Endothelial cell (in vitro differentiated cells): ENCODE measurements at regions not wholly inside any gene's neighbourhood (a gene's known extent, or its start where the extent isn't known, plus 50 kb on each side); places are given as distances from the start of the nearest gene placed in this dataset.

Source experiments
- DNase-seq: peaks from one replicate; pipeline ENCODE4 v3.0.0; 2021; ENCODE audit warnings: low spot score
- H3K27ac Mint-ChIP-seq: one replicate; pipeline ENCODE4 v1.8.0; 2021; ENCODE audit warnings: mixed read lengths, inconsistent platforms; ENCODE audit not compliant: unreplicated experiment
- H3K27me3 Mint-ChIP-seq: one replicate; pipeline ENCODE4 v1.8.0; 2021; ENCODE audit warnings: mild to moderate bottlenecking, moderate library complexity, mixed read lengths, inconsistent platforms; ENCODE audit not compliant: unreplicated experiment
- H3K36me3 Mint-ChIP-seq: one replicate; pipeline ENCODE4 v1.8.0; 2021; ENCODE audit warnings: mild to moderate bottlenecking, low read depth, mixed read lengths, inconsistent platforms; ENCODE audit not compliant: unreplicated experiment
- H3K4me1 Mint-ChIP-seq: one replicate; pipeline ENCODE4 v1.8.0; 2021; ENCODE audit warnings: mild to moderate bottlenecking, mixed read lengths, inconsistent platforms; ENCODE audit not compliant: unreplicated experiment
- H3K4me3 Mint-ChIP-seq: one replicate; pipeline ENCODE4 v1.8.0; 2021; ENCODE audit warnings: mild to moderate bottlenecking, mixed read lengths, inconsistent platforms; ENCODE audit not compliant: unreplicated experiment
- H3K9me3 Mint-ChIP-seq: one replicate; pipeline ENCODE4 v1.8.0; 2021; ENCODE audit warnings: mixed read lengths, inconsistent platforms; ENCODE audit not compliant: unreplicated experiment
- TF ChIP-seq, protein P1 (sequence below): fragments of 200-600 bp; sonication (generic); IDR thresholded peaks from one replicate; pipeline ENCODE4 v1.5.0; 2021; ENCODE audit warnings: antibody characterized with exemption; ENCODE audit not compliant: unreplicated experiment

DNA sequence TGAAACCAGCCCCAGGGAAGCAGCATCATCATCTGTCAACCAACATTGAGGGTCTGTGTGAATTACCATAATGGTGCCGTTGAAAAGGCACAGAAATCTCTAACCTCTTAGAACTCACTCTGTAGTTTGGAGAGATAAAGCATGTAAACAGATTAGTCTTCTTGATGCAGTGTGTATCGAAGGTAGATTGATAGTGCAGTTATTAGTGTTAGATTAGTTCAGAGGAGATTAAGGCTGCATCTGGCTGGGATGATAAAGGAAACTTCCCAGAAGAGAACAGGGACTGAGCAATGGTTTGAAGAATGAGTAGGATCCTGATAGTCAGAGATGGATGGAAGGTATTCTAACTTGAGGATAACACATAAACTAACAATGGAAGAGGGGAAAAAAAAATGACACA, 651.5 kb downstream of the TLE1 start:
- Mint-ChIP-seq H3K27ac (no peak overlapping the region), H3K4me1 (no peaks in the 10 kb centered on the region), H3K36me3 (no peaks in the 10 kb centered on the region), H3K27me3 (no peaks in the 10 kb centered on the region), H3K4me3 (no peak overlapping the region), H3K9me3 (no peaks in the 10 kb centered on the region)
- TF ChIP-seq, protein P1, sequence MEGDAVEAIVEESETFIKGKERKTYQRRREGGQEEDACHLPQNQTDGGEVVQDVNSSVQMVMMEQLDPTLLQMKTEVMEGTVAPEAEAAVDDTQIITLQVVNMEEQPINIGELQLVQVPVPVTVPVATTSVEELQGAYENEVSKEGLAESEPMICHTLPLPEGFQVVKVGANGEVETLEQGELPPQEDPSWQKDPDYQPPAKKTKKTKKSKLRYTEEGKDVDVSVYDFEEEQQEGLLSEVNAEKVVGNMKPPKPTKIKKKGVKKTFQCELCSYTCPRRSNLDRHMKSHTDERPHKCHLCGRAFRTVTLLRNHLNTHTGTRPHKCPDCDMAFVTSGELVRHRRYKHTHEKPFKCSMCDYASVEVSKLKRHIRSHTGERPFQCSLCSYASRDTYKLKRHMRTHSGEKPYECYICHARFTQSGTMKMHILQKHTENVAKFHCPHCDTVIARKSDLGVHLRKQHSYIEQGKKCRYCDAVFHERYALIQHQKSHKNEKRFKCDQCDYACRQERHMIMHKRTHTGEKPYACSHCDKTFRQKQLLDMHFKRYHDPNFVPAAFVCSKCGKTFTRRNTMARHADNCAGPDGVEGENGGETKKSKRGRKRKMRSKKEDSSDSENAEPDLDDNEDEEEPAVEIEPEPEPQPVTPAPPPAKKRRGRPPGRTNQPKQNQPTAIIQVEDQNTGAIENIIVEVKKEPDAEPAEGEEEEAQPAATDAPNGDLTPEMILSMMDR: no peak
- no peak for DNase-seq

DNA sequence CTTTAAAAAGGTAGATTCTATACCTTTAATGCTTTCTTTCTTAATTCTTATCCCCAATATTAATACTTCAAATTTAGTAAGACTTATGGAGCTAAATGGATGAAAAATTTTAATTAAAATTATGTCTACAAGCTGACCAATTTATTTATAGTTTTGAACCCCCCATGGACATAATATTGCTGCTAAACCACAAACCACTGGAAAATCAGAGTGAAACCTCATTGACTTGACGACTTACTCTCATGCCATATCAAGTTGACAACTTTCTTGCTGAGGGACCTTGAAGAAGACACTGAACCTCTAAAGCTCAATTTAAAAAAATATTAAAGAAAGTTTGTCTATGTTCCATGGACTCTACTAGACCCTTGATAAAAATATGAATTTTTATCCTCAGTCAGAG, 653.7 kb downstream of the TLE1 start:
- no peaks in the 10 kb centered on the region for H3K36me3 Mint-ChIP-seq
- H3K9me3 Mint-ChIP-seq: no peaks in the 10 kb centered on the region
- DNase-seq: no peak
- TF ChIP-seq, protein P1: no peak
- peaks cover 2% of the 10 kb centered on the region for H3K27me3 Mint-ChIP-seq
- H3K27ac Mint-ChIP-seq: no peak overlapping the region
- H3K4me3 Mint-ChIP-seq: no peak overlapping the region
- no peaks in the 10 kb centered on the region for H3K4me1 Mint-ChIP-seq

DNA sequence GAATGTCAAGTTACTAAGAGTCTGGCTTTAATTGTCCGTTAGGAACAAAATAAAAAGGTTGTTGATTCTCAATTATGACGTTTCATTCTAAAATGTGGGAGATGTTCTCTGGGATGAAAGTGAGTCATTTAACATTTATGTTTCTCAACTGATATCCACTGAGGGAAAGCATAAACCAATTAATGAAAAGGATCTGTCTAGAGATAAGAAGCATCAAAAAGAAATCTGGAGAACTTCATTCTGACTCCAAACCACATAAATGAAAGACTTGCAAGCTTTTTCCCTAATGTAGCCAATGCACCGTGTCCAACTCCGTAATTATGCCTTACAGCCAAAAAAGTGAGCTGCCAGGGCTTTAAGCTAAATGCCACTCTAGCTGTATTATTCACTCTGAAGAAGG, 654.2 kb downstream of the TLE1 start:
- no peak for DNase-seq
- TF ChIP-seq, protein P1: no peak
- no peaks in the 10 kb centered on the region for H3K36me3 Mint-ChIP-seq
- no peaks in the 10 kb centered on the region for H3K9me3 Mint-ChIP-seq
- H3K4me3 Mint-ChIP-seq: no peak overlapping the region
- no peak overlapping the region for H3K27ac Mint-ChIP-seq
- H3K27me3 Mint-ChIP-seq: peaks cover 2% of the 10 kb centered on the region
- no peaks in the 10 kb centered on the region for H3K4me1 Mint-ChIP-seq

DNA sequence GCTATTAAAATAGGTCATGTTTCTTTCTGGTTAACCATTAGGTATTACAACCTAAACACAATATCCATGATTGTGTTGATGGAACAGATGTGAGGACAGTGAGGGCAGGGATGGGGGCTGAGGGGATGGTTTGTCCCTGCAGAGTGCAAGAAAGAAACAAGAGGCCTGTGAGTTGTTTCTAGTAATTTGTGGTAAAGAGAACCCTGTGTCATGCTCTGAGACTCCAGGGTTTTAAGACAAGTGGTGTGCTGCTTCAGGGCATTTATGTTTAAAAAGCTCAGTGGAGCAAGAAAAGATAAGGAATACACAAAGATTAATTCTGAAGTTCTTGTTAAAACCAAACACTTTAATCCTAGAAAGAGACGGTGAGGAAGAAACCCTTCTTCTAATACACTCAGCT, 656.5 kb downstream of the TLE1 start:
- TF ChIP-seq, protein P1: no peak
- no peaks in the 10 kb centered on the region for H3K9me3 Mint-ChIP-seq
- no peak overlapping the region for H3K27ac Mint-ChIP-seq
- no peak for DNase-seq
- H3K36me3 Mint-ChIP-seq: no peaks in the 10 kb centered on the region
- H3K4me1 Mint-ChIP-seq: no peaks in the 10 kb centered on the region
- H3K4me3 Mint-ChIP-seq: no peak overlapping the region
- peaks cover 2% of the 10 kb centered on the region for H3K27me3 Mint-ChIP-seq

DNA sequence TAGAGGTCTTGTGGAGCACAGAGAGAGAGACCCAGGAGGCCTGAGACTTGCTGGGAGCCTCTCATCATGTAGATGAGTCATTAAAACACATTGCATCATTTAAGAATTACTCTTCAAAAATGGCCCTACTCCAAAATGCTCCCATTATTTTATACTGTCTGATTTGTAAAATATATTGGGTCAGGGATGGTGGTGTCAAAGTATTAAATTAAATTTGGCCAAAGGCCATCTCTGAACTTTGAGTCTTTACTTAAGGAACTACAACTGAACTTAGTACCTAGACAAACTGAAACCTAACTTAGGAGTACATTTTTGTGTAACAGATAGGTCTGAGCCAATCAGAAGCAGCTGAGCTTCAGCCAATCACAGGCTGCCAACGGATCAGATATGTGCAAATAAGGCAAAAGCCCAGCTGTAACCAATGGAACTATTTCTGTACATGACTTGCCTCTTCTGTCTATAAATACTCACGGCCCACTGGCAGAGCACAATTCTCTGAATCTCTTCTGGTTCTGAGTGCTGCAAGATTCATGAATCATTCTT, 657.2 kb downstream of the TLE1 start:
- TF ChIP-seq, protein P1: no peak
- Mint-ChIP-seq H3K27ac (no peak overlapping the region), H3K9me3 (no peaks in the 10 kb centered on the region), H3K27me3 (peaks cover 2% of the 10 kb centered on the region), H3K4me3 (no peak overlapping the region), H3K4me1 (no peaks in the 10 kb centered on the region), H3K36me3 (no peaks in the 10 kb centered on the region)
- no peak for DNase-seq
